ENCODE measurements at regions not wholly inside any gene's neighbourhood (a gene's known extent, or its start where the extent isn't known, plus 50 kb on each side); places are given as distances from the start of the nearest gene placed in this dataset.

- no peak for TF ChIP-seq CTCF (IDR thresholded peaks at IDR 0.05)
- no peak for TF ChIP-seq POLR2A (IDR thresholded peaks at IDR 0.05)
- 59 to 74% methylated on average over 1 of the region's 1 CpG for WGBS, 2 donors
- Histone ChIP-seq H3K9me3 (no peaks in the 10 kb centered on the region), H3K27me3 (no peaks in the 10 kb centered on the region), H3K4me3 (no peak overlapping the region), H3K27ac (no peak overlapping the region), H3K36me3 (ENCODE audit: low read depth, missing control alignments) (no peaks in the 10 kb centered on the region), H3K4me1 (no peaks in the 10 kb centered on the region)
- DNase-seq: no peak
- intact Hi-C loops (cut with DNase I; ENCODE audit: low total_unique reads): no loop called here
These were observed 50.9 kb upstream of the RAP1GDS1 start for GRCh38 chr4:98210281-98210680.

GRCh38 chr4:98209111-98209510 is 52.1 kb upstream of the RAP1GDS1 start:
- H3K4me1 ChIP-seq: no peaks in the 10 kb centered on the region
- TF ChIP-seq POLR2A (IDR thresholded peaks at IDR 0.05): no peak
- TF ChIP-seq CTCF (IDR thresholded peaks at IDR 0.05): no peak
- DNase-seq: no peak
- no peaks in the 10 kb centered on the region for H3K9me3 ChIP-seq
- H3K4me3 ChIP-seq: no peak overlapping the region
- no peaks in the 10 kb centered on the region for H3K36me3 ChIP-seq (ENCODE audit: low read depth, missing control alignments)
- H3K27me3 ChIP-seq: no peaks in the 10 kb centered on the region
- 86 to 88% methylated on average over 1 of the region's 1 CpG for WGBS, 2 donors
- H3K27ac ChIP-seq: no peak overlapping the region
- intact Hi-C loops (cut with DNase I; ENCODE audit: low total_unique reads): no loop called here

GRCh38 chr4:98204236-98204553 is 57.0 kb upstream of the RAP1GDS1 start:
- Histone ChIP-seq H3K27ac (no peak overlapping the region), H3K27me3 (no peaks in the 10 kb centered on the region), H3K4me3 (no peak overlapping the region), H3K4me1 (no peaks in the 10 kb centered on the region), H3K9me3 (no peaks in the 10 kb centered on the region), H3K36me3 (ENCODE audit: low read depth, missing control alignments) (no peaks in the 10 kb centered on the region)
- 83 to 85% methylated on average over 3 of the region's 3 CpGs for WGBS, 2 donors
- no peak for DNase-seq
- TF ChIP-seq CTCF (IDR thresholded peaks at IDR 0.05) (no peak), POLR2A (IDR thresholded peaks at IDR 0.05) (no peak)
- intact Hi-C loops (cut with DNase I; ENCODE audit: low total_unique reads): no loop called here

- 75 to 80% methylated on average over 8 of the region's 8 CpGs for WGBS, 2 donors
- H3K4me3 ChIP-seq: no peak overlapping the region
- no peaks in the 10 kb centered on the region for H3K36me3 ChIP-seq (ENCODE audit: low read depth, missing control alignments)
- TF ChIP-seq CTCF (IDR thresholded peaks at IDR 0.05) (no peak), POLR2A (IDR thresholded peaks at IDR 0.05) (no peak)
- intact Hi-C loops (cut with DNase I; ENCODE audit: low total_unique reads): no loop called here
- H3K4me1 ChIP-seq: no peaks in the 10 kb centered on the region
- no peak for DNase-seq
- H3K9me3 ChIP-seq: no peaks in the 10 kb centered on the region
- H3K27me3 ChIP-seq: no peaks in the 10 kb centered on the region
- H3K27ac ChIP-seq: no peak overlapping the region
These were observed 57.6 kb upstream of the RAP1GDS1 start for GRCh38 chr4:98203332-98204235.

GRCh38 chr4:98202907-98203306 is 58.3 kb upstream of the RAP1GDS1 start:
- 91 to 96% methylated on average over 1 of the region's 1 CpG for WGBS, 2 donors
- no peak overlapping the region for H3K27ac ChIP-seq
- DNase-seq: no peak
- H3K4me3 ChIP-seq: no peak overlapping the region
- intact Hi-C loops (cut with DNase I; ENCODE audit: low total_unique reads): no loop called here
- H3K36me3 ChIP-seq (ENCODE audit: low read depth, missing control alignments): no peaks in the 10 kb centered on the region
- no peaks in the 10 kb centered on the region for H3K27me3 ChIP-seq
- no peaks in the 10 kb centered on the region for H3K4me1 ChIP-seq
- TF ChIP-seq POLR2A (IDR thresholded peaks at IDR 0.05) (no peak), CTCF (IDR thresholded peaks at IDR 0.05) (no peak)
- H3K9me3 ChIP-seq: no peaks in the 10 kb centered on the region

All from testis (tissue), 2 donors.